ENCODE measurements at regions not wholly inside any gene's neighbourhood (a gene's known extent, or its start where the extent isn't known, plus 50 kb on each side); places are given as distances from the start of the nearest gene placed in this dataset.

- no peak for TF ChIP-seq CTCF (IDR thresholded peaks at IDR 0.05)
- no peak for TF ChIP-seq POLR2A (IDR thresholded peaks at IDR 0.05)
These were observed 476.0 kb downstream of the MFSD1 start for GRCh38 chr3:159277814-159278213.
